ENCODE measurements at regions not wholly inside any gene's neighbourhood (a gene's known extent, or its start where the extent isn't known, plus 50 kb on each side); places are given as distances from the start of the nearest gene placed in this dataset.

- H3F3A ChIP-seq (replicated peaks; ENCODE audit: low read depth): no peaks in the 10 kb centered on the region
- H3K36me3 Mint-ChIP-seq (ENCODE audit: low read depth): no peaks in the 10 kb centered on the region
- no peaks in the 10 kb centered on the region for H3K36me3 ChIP-seq (ENCODE audit: insufficient read depth)
- no peak overlapping the region for H3K27ac Mint-ChIP-seq
- TF ChIP-seq EZH2 (IDR thresholded peaks at IDR 0.05; ENCODE audit: low read depth, unreplicated experiment): no peak
- no peak for TF ChIP-seq ZNF114 (CRISPR knock-in tag; IDR thresholded peaks at IDR 0.05)
- TF ChIP-seq ZNF462 (CRISPR knock-in tag; IDR thresholded peaks at IDR 0.05): no peak
- TF ChIP-seq REST (IDR thresholded peaks at IDR 0.05; ENCODE audit: unreplicated experiment): no peak
- no peak for TF ChIP-seq ETS1 (IDR thresholded peaks at IDR 0.05)
- no peak for TF ChIP-seq JUNB (IDR thresholded peaks at IDR 0.05; ENCODE audit: unreplicated experiment)
- TF ChIP-seq NANOG (IDR thresholded peaks at IDR 0.05; ENCODE audit: borderline replicate concordance): no peak
- no peak for TF ChIP-seq POLR2AphosphoS5 (IDR thresholded peaks at IDR 0.05; ENCODE audit: low read depth)
- TF ChIP-seq CTCF (conservative IDR thresholded peaks at IDR 0.05; ENCODE audit: low read depth in 2 of 2): no peak
- TF ChIP-seq CREB1 (CRISPR knock-in tag; IDR thresholded peaks at IDR 0.05; ENCODE audit: low read depth): no peak
- H3K9me3 Mint-ChIP-seq: no peaks in the 10 kb centered on the region; the same call in 2 of the 3 replicates
- no peak for DNase-seq (ENCODE audit: low spot score)
- peaks cover 3% of the 10 kb centered on the region; the same call in 1 of the 3 replicates for H3K4me1 Mint-ChIP-seq
- H3K4me2 ChIP-seq: no peak overlapping the region
- H2AFZ ChIP-seq: no peak overlapping the region
- peaks cover 5% of the 10 kb centered on the region for H3K27me3 Mint-ChIP-seq (ENCODE audit: insufficient read depth, low read depth, poor library complexity)
- peaks cover 3% of the 10 kb centered on the region; the same call in 1 of the 2 replicates for H3K9me2 ChIP-seq (ENCODE audit: insufficient read depth)
- H3K4me3 ChIP-seq: no peak overlapping the region
- no peaks in the 10 kb centered on the region; the same call in 1 of the 2 replicates for H3K4me1 ChIP-seq (ENCODE audit: insufficient read depth)
- no peak for ATAC-seq
- H3K79me2 ChIP-seq (replicated peaks; ENCODE audit: insufficient read depth): no peaks in the 10 kb centered on the region
- H3K27ac ChIP-seq (ENCODE audit: low read depth): no peak overlapping the region
- H3K4me3 Mint-ChIP-seq: no peak overlapping the region
- no peaks in the 10 kb centered on the region for H4K20me1 ChIP-seq (replicated peaks; ENCODE audit: insufficient read depth)
- H3K27me3 ChIP-seq (ENCODE audit: insufficient read depth): peaks cover 7% of the 10 kb centered on the region
These were observed 120.0 kb upstream of the GADL1 start for GRCh38 chr3:31014317-31015040.
